Panc1 (cell line): ENCODE measurements at regions not wholly inside any gene's neighbourhood (a gene's known extent, or its start where the extent isn't known, plus 50 kb on each side); places are given as distances from the start of the nearest gene placed in this dataset.

Source experiments
- ATAC-seq: fragments of 200-7000 bp; cut with Tn5 transposase; 2 replicates; pipeline ENCODE4 v1.9.1; 2020; ENCODE audit warnings: mild to moderate bottlenecking, moderate library complexity
- BruUV-seq: library from RNA; stranded (reverse); fragments of 400-500 nt; replicated peaks from 2 replicates; lab custom pipeline; 2021; lab: Mats Ljungman, UMichigan
- CTCF ChIA-PET: fragments of 300-600 bp; sonication (Branson Sonifier 250); formaldehyde crosslinking; loops from one replicate; lab custom pipeline; 2022; ENCODE audit warnings: antibody characterized with exemption; lab: Charles Lee
- POLR2A ChIA-PET: fragments of 300-600 bp; sonication (Branson Sonifier 250); formaldehyde crosslinking; loops from one replicate; lab custom pipeline; 2022; ENCODE audit warnings: antibody characterized with exemption; lab: Charles Lee
- DNase-seq: peaks from one replicate; pipeline ENCODE4 v3.0.0-alpha.2; 2010; ENCODE audit warnings: low read depth, low spot score
- H3K27ac ChIP-seq: 2 replicates; pipeline ENCODE4 v1.5.1; 2011; ENCODE audit warnings: mild to moderate bottlenecking, low read length, inconsistent platforms
- H3K27me3 ChIP-seq: fragments of 200-500 bp; sonication (Bioruptor generic); 2 replicates; pipeline ENCODE4 v1.6.0; 2014; ENCODE audit warnings: low read length, inconsistent platforms; ENCODE audit not compliant: control insufficient read depth, insufficient read depth
- H3K36me3 ChIP-seq: fragments of 200-500 bp; sonication (Bioruptor generic); 2 replicates; pipeline ENCODE4 v1.5.1; 2014; ENCODE audit warnings: inconsistent platforms, mild to moderate bottlenecking, low read length, moderate library complexity; ENCODE audit not compliant: control insufficient read depth, insufficient read depth
- H3K4me1 ChIP-seq: 2 replicates; pipeline ENCODE4 v1.5.1; 2011; ENCODE audit warnings: inconsistent platforms, mild to moderate bottlenecking, low read length, moderate library complexity; ENCODE audit not compliant: control insufficient read depth, insufficient read depth
- H3K4me3 ChIP-seq, 2 experiments: 2 replicates each; pipeline ENCODE4 v1.5.1; 2011 to 2012; ENCODE audit warnings: low read depth in 2 of 2, low read length in 2 of 2, mild to moderate bottlenecking in 2 of 2, inconsistent platforms in 1 of 2, moderate library complexity in 1 of 2
- H3K9me3 ChIP-seq: fragments of 200-500 bp; sonication (Bioruptor generic); 2 replicates; pipeline ENCODE4 v1.5.1; 2014; ENCODE audit warnings: low read depth, mild to moderate bottlenecking, inconsistent platforms, low read length, moderate library complexity; ENCODE audit not compliant: control insufficient read depth, insufficient read depth
- POLR2AphosphoS5 ChIP-seq: IDR thresholded peaks from 2 replicates; pipeline ENCODE4 v1.6.1; 2012; ENCODE audit warnings: mild to moderate bottlenecking, low read depth, low read length, moderate library complexity
- SIN3A ChIP-seq: IDR thresholded peaks from 2 replicates; pipeline ENCODE4 v1.6.1; 2012; ENCODE audit warnings: low read depth, mild to moderate bottlenecking, low read length, moderate library complexity, borderline replicate concordance; ENCODE audit not compliant: insufficient read depth
- TCF7L2 ChIP-seq: IDR thresholded peaks from 2 replicates; pipeline ENCODE4 v1.6.1; 2011; ENCODE audit warnings: mild to moderate bottlenecking, low read depth, low read length, inconsistent platforms
- in situ Hi-C: cut with HindIII; loops from 2 replicates; pipeline ENCODE4 v1.10.0; 2016; ENCODE audit warnings: low sequenced_read_pairs, low pct_unique_long_range_greater_than_20kb
- intact Hi-C: fragments of 100-400 bp; cut with micrococcal nuclease; formaldehyde crosslinking; loops from one replicate; pipeline ENCODE4 v1.10.0; 2022; ENCODE audit not compliant: unreplicated experiment
- TF ChIP-seq, protein P1 (sequence below), 2 experiments: IDR thresholded peaks; 2 replicates each; pipeline ENCODE4 v1.6.1; 2011 to 2012; ENCODE audit warnings: low read depth in 2 of 2, control low read depth in 1 of 2, low read length in 1 of 2, mild to moderate bottlenecking in 1 of 2, moderate library complexity in 1 of 2; ENCODE audit not compliant: insufficient read depth in 1 of 2
- TF ChIP-seq, protein P2 (sequence below): fragments of 450-650 bp; IDR thresholded peaks from 2 replicates; pipeline ENCODE4 v1.5.1; 2017; ENCODE audit warnings: mild to moderate bottlenecking

DNA sequence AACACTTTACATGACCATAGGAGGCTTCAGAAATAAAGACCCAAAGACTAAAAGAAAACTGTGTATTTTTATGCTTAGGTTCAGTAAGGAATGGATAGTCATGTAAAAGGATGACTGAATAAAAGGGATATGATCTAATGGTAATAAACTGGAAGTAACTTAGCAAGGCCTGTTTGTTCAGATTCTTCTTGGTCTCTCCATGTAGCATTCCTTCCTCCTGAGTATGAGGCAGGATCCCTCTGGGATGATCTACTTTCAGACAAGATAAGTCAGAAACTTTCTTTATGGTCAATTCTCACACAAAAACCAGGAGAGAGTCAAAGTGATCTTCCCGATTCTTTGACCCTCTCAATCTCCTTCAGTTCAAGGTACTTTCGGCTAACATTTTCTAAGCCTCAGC lies 340.8 kb upstream of the DCBLD2 start:
- Histone ChIP-seq H3K27me3 (no peaks in the 10 kb centered on the region), H3K27ac (no peak overlapping the region), H3K4me1 (no peaks in the 10 kb centered on the region), H3K9me3 (no peaks in the 10 kb centered on the region; the same call in 1 of the 2 replicates), H3K4me3 (no peak overlapping the region), H3K36me3 (no peaks in the 10 kb centered on the region)
- DNase-seq = no peak
- no peak for ATAC-seq
- in situ Hi-C loops = no loop called here
- ChIA-PET CTCF (no interaction called here), POLR2A (no interaction called here)
- TF ChIP-seq, protein P1, sequence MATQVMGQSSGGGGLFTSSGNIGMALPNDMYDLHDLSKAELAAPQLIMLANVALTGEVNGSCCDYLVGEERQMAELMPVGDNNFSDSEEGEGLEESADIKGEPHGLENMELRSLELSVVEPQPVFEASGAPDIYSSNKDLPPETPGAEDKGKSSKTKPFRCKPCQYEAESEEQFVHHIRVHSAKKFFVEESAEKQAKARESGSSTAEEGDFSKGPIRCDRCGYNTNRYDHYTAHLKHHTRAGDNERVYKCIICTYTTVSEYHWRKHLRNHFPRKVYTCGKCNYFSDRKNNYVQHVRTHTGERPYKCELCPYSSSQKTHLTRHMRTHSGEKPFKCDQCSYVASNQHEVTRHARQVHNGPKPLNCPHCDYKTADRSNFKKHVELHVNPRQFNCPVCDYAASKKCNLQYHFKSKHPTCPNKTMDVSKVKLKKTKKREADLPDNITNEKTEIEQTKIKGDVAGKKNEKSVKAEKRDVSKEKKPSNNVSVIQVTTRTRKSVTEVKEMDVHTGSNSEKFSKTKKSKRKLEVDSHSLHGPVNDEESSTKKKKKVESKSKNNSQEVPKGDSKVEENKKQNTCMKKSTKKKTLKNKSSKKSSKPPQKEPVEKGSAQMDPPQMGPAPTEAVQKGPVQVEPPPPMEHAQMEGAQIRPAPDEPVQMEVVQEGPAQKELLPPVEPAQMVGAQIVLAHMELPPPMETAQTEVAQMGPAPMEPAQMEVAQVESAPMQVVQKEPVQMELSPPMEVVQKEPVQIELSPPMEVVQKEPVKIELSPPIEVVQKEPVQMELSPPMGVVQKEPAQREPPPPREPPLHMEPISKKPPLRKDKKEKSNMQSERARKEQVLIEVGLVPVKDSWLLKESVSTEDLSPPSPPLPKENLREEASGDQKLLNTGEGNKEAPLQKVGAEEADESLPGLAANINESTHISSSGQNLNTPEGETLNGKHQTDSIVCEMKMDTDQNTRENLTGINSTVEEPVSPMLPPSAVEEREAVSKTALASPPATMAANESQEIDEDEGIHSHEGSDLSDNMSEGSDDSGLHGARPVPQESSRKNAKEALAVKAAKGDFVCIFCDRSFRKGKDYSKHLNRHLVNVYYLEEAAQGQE (IDR thresholded peaks at IDR 0.05; ENCODE audit: insufficient read depth in 1 of 2, low read depth in 2 of 2, low read length in 1 of 2) = no peak
- no peak for TF ChIP-seq SIN3A
- intact Hi-C loops = no loop called here
- BruUV-seq = no TSS peak

DNA sequence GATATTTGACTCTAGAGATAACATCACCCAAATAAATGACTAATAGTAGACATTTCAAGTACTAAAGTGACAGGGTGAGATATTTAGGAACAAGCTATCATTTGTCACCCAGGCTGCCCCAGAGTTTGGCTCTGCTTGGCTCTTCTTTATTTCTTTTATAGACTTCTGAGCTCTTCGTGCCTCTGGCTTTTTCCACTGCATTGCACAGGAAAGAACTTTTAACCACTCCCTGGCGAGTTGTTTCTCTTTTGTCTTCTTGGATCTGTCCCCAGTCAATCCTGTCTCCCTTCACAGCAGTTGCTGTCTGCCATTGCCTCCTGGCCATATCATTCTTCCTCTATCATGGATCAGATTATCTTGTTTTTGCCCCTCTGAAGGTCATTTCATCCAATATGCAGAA lies 339.2 kb upstream of the DCBLD2 start:
- intact Hi-C loops = no loop called here
- H3K4me1 ChIP-seq = no peaks in the 10 kb centered on the region

More for the DNA sequence above, 339.2 kb upstream of the DCBLD2 start:
- Histone ChIP-seq H3K4me3 (no peak overlapping the region), H3K9me3 (no peaks in the 10 kb centered on the region; the same call in 1 of the 2 replicates), H3K36me3 (no peaks in the 10 kb centered on the region), H3K27me3 (no peaks in the 10 kb centered on the region), H3K27ac (no peak overlapping the region)
- POLR2A ChIA-PET = interaction anchor here (0.6 kb wide), 1 partner anchor 199 kb away, joined by 3 read pairs; no protein-coding TSS in a partner anchor
- TF ChIP-seq, protein P1 (IDR thresholded peaks at IDR 0.05; ENCODE audit: insufficient read depth in 1 of 2, low read depth in 2 of 2, low read length in 1 of 2) = no peak
- TF ChIP-seq, protein P2, sequence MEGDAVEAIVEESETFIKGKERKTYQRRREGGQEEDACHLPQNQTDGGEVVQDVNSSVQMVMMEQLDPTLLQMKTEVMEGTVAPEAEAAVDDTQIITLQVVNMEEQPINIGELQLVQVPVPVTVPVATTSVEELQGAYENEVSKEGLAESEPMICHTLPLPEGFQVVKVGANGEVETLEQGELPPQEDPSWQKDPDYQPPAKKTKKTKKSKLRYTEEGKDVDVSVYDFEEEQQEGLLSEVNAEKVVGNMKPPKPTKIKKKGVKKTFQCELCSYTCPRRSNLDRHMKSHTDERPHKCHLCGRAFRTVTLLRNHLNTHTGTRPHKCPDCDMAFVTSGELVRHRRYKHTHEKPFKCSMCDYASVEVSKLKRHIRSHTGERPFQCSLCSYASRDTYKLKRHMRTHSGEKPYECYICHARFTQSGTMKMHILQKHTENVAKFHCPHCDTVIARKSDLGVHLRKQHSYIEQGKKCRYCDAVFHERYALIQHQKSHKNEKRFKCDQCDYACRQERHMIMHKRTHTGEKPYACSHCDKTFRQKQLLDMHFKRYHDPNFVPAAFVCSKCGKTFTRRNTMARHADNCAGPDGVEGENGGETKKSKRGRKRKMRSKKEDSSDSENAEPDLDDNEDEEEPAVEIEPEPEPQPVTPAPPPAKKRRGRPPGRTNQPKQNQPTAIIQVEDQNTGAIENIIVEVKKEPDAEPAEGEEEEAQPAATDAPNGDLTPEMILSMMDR = no peak
- TF ChIP-seq SIN3A (no peak), POLR2AphosphoS5 (no peak), TCF7L2 (no peak)
- in situ Hi-C loops = no loop called here
- BruUV-seq = no TSS peak
- CTCF ChIA-PET = interaction anchor here (0.6 to 0.7 kb wide), 2 partner anchors 93 to 299 kb away, joined by 4 to 7 read pairs; no protein-coding TSS in a partner anchor
- no peak for ATAC-seq
- DNase-seq = no peak
